Type B pancreatic cell (in vitro differentiated cells): ENCODE measurements at regions not wholly inside any gene's neighbourhood (a gene's known extent, or its start where the extent isn't known, plus 50 kb on each side); places are given as distances from the start of the nearest gene placed in this dataset.

ENCODE experiments used
- DNase-seq: peaks from one replicate; pipeline ENCODE4 v3.0.0; 2021; ENCODE audit warnings: mixed read lengths; ENCODE audit not compliant: unreplicated experiment; ENCODE audit errors: extremely low spot score
- H3K27ac Mint-ChIP-seq: 2 replicates; pipeline ENCODE4 v1.8.0; 2021; ENCODE audit warnings: mild to moderate bottlenecking, mixed read lengths
- H3K27me3 Mint-ChIP-seq: 2 replicates; pipeline ENCODE4 v1.8.0; 2021; ENCODE audit warnings: mixed read lengths
- H3K36me3 Mint-ChIP-seq: 2 replicates; pipeline ENCODE4 v1.8.0; 2021; ENCODE audit warnings: mixed read lengths
- H3K4me1 Mint-ChIP-seq: one replicate; pipeline ENCODE4 v1.8.0; 2021; ENCODE audit warnings: mixed read lengths; ENCODE audit not compliant: unreplicated experiment
- H3K4me3 Mint-ChIP-seq: 2 replicates; pipeline ENCODE4 v1.8.0; 2021; ENCODE audit warnings: mild to moderate bottlenecking, mixed read lengths
- H3K9me3 Mint-ChIP-seq: 2 replicates; pipeline ENCODE4 v1.8.0; 2021; ENCODE audit warnings: mixed read lengths
- CTCF ChIP-seq: fragments of 200-600 bp; sonication (generic); conservative IDR thresholded peaks from 2 replicates; pipeline ENCODE4 v1.5.0; 2021; ENCODE audit warnings: antibody characterized with exemption, mild to moderate bottlenecking

- no peak overlapping the region for H3K4me3 Mint-ChIP-seq
- no peak overlapping the region for H3K27ac Mint-ChIP-seq
- H3K4me1 Mint-ChIP-seq, result no peaks in the 10 kb centered on the region
- H3K9me3 Mint-ChIP-seq, result no peaks in the 10 kb centered on the region
- DNase-seq, result no peak
- H3K36me3 Mint-ChIP-seq, result no peaks in the 10 kb centered on the region
- no peak for TF ChIP-seq CTCF
- peaks cover 21% of the 10 kb centered on the region for H3K27me3 Mint-ChIP-seq
These were observed 257.8 kb downstream of the NPHP4 start for GRCh38 chr1:5734414-5734813.

GRCh38 chr1:5733596-5733995, 258.6 kb downstream of the NPHP4 start:
- H3K9me3 Mint-ChIP-seq, result no peaks in the 10 kb centered on the region
- no peaks in the 10 kb centered on the region for H3K36me3 Mint-ChIP-seq
- no peaks in the 10 kb centered on the region for H3K4me1 Mint-ChIP-seq
- no peak for DNase-seq
- H3K27me3 Mint-ChIP-seq, result peaks cover 20% of the 10 kb centered on the region
- no peak overlapping the region for H3K4me3 Mint-ChIP-seq
- TF ChIP-seq CTCF, result no peak
- no peak overlapping the region for H3K27ac Mint-ChIP-seq

GRCh38 chr1:5731110-5731423, 261.2 kb downstream of the NPHP4 start:
- no peak for DNase-seq
- TF ChIP-seq CTCF, result no peak
- Mint-ChIP-seq H3K36me3 (no peaks in the 10 kb centered on the region), H3K27ac (no peak overlapping the region), H3K27me3 (peaks cover 16% of the 10 kb centered on the region), H3K9me3 (no peaks in the 10 kb centered on the region), H3K4me1 (peaks cover 8% of the 10 kb centered on the region), H3K4me3 (no peak overlapping the region)

GRCh38 chr1:5730272-5731109, 261.7 kb downstream of the NPHP4 start:
- Mint-ChIP-seq H3K36me3 (no peaks in the 10 kb centered on the region), H3K9me3 (no peaks in the 10 kb centered on the region), H3K4me3 (no peak overlapping the region), H3K27ac (no peak overlapping the region), H3K4me1 (peaks cover 8% of the 10 kb centered on the region), H3K27me3 (peaks cover 11% of the 10 kb centered on the region)
- DNase-seq, result no peak
- TF ChIP-seq CTCF, result no peak

- no peak overlapping the region for H3K27ac Mint-ChIP-seq
- DNase-seq, result no peak
- H3K36me3 Mint-ChIP-seq, result no peaks in the 10 kb centered on the region
- no peak overlapping the region for H3K4me3 Mint-ChIP-seq
- TF ChIP-seq CTCF, result no peak
- peaks cover 8% of the 10 kb centered on the region for H3K4me1 Mint-ChIP-seq
- H3K9me3 Mint-ChIP-seq, result no peaks in the 10 kb centered on the region
- peaks cover 7% of the 10 kb centered on the region for H3K27me3 Mint-ChIP-seq
These were observed 262.5 kb downstream of the NPHP4 start for GRCh38 chr1:5729636-5730145.
